ENCODE measurements at regions not wholly inside any gene's neighbourhood (a gene's known extent, or its start where the extent isn't known, plus 50 kb on each side); places are given as distances from the start of the nearest gene placed in this dataset. TPM values are rescaled to one million over a fixed set of nuclear protein-coding genes. Genes with fewer than 3 reads are reported as not detected.

Small RNA genes in the stretch of these regions (small RNA-seq; reads per million reads assigned to genes)
- gene RF00045 (ENCODE audit: insufficient read depth), result not detected

All from H1 (cell line).